NCI-H146 (cell line): ENCODE measurements at regions not wholly inside any gene's neighbourhood (a gene's known extent, or its start where the extent isn't known, plus 50 kb on each side); places are given as distances from the start of the nearest gene placed in this dataset.
"Not testable (repeated sequence)": the region's sequence is repeated elsewhere in the genome, so short reads cannot be mapped to it uniquely, and the experiment has no call there.

ENCODE experiments used
- DNase-seq: peaks from one replicate; lab custom pipeline; 2025; lab: John Stamatoyannopoulos, UW

GRCh38 chr10:56449770-56450169 lies 88.7 kb upstream of the ZWINT start:
- no peak for DNase-seq

DNA sequence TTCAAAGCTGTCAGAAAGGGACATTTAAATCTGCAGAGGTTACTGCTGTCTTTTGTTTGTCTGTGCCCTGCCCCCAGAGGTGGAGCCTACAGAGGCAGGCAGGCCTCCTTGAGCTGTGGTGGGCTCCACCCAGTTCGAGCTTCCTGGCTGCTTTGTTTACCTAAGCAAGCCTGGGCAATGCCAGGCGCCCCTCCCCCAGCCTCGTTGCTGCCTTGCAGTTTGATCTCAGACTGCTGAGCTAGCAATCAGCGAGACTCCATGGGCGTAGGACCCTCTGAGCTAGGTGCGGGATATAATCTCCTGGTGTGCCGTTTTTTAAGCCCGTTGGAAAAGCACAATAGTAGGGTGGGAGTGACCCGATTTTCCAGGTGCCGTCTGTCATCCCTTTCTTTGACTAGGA lies 86.6 kb upstream of the ZWINT start:
- not testable (repeated sequence) for DNase-seq

- not testable (repeated sequence) for DNase-seq
These were observed 80.3 kb upstream of the ZWINT start for GRCh38 chr10:56441337-56441736.
